H9 (cell line): ENCODE measurements at regions not wholly inside any gene's neighbourhood (a gene's known extent, or its start where the extent isn't known, plus 50 kb on each side); places are given as distances from the start of the nearest gene placed in this dataset.

Source experiments
- DNase-seq: peaks from one replicate; pipeline ENCODE4 v3.0.0-alpha.2; 2017
- H2AFZ ChIP-seq: one replicate; pipeline ENCODE4 v1.6.1; 2013; ENCODE audit warnings: mild to moderate bottlenecking, low read length, control low read depth, moderate library complexity
- H2AK5ac ChIP-seq: 2 replicates; pipeline ENCODE4 v1.6.1; 2013; ENCODE audit warnings: low read length, control low read depth, mixed read lengths; ENCODE audit not compliant: insufficient read length
- H2BK120ac ChIP-seq: one replicate; pipeline ENCODE4 v1.6.1; 2013; ENCODE audit warnings: low read depth, mild to moderate bottlenecking, low read length, control low read depth, inconsistent platforms; ENCODE audit not compliant: poor library complexity, severe bottlenecking
- H2BK12ac ChIP-seq: 2 replicates; pipeline ENCODE4 v1.6.1; 2013; ENCODE audit warnings: low read length, control low read depth, mixed read lengths, low read depth; ENCODE audit not compliant: insufficient read length
- H2BK15ac ChIP-seq: 2 replicates; pipeline ENCODE4 v1.6.1; 2013; ENCODE audit warnings: low read depth, low read length, control low read depth
- H2BK20ac ChIP-seq: one replicate; pipeline ENCODE4 v1.6.1; 2013; ENCODE audit warnings: low read depth, mild to moderate bottlenecking, low read length, control low read depth, inconsistent platforms; ENCODE audit not compliant: poor library complexity, severe bottlenecking
- H2BK5ac ChIP-seq: 2 replicates; pipeline ENCODE4 v1.6.1; 2013; ENCODE audit warnings: low read length, control low read depth, mixed read lengths; ENCODE audit not compliant: insufficient read length
- H3K14ac ChIP-seq: 2 replicates; pipeline ENCODE4 v1.6.1; 2013; ENCODE audit warnings: low read length, control low read depth; ENCODE audit not compliant: insufficient read depth
- H3K18ac ChIP-seq: 2 replicates; pipeline ENCODE4 v1.6.1; 2013; ENCODE audit warnings: low read depth, mild to moderate bottlenecking, mixed read lengths, low read length, control low read depth; ENCODE audit not compliant: insufficient read length
- H3K23ac ChIP-seq: 2 replicates; pipeline ENCODE4 v1.6.1; 2013; ENCODE audit warnings: low read length, control low read depth, mixed read lengths, low read depth; ENCODE audit not compliant: insufficient read length
- H3K23me2 ChIP-seq: 2 replicates; pipeline ENCODE4 v1.6.1; 2013; ENCODE audit warnings: low read depth, mild to moderate bottlenecking, mixed read lengths, low read length, control low read depth; ENCODE audit not compliant: insufficient read length, poor library complexity, severe bottlenecking
- H3K27ac ChIP-seq: 2 replicates; pipeline ENCODE4 v1.5.1; 2013; ENCODE audit warnings: low read length, control low read depth, mixed read lengths, low read depth; ENCODE audit not compliant: insufficient read length
- H3K27me3 ChIP-seq: 2 replicates; pipeline ENCODE4 v1.6.1; 2013; ENCODE audit warnings: low read length, control low read depth, inconsistent platforms; ENCODE audit not compliant: insufficient read depth
- H3K4ac ChIP-seq: 2 replicates; pipeline ENCODE4 v1.6.1; 2013; ENCODE audit warnings: low read depth, mild to moderate bottlenecking, control low read depth, inconsistent platforms, low read length, moderate library complexity
- H3K4me1 ChIP-seq: 2 replicates; pipeline ENCODE4 v1.6.1; 2013; ENCODE audit warnings: low read length, control low read depth, inconsistent platforms; ENCODE audit not compliant: insufficient read depth
- H3K4me2 ChIP-seq: 2 replicates; pipeline ENCODE4 v1.6.1; 2013; ENCODE audit warnings: low read length, control low read depth, mixed read lengths; ENCODE audit not compliant: insufficient read length, insufficient read depth
- H3K56ac ChIP-seq: 2 replicates; pipeline ENCODE4 v1.6.1; 2013; ENCODE audit warnings: low read depth, mild to moderate bottlenecking, mixed read lengths, low read length, control low read depth; ENCODE audit not compliant: insufficient read length
- H3K79me1 ChIP-seq: 2 replicates; pipeline ENCODE4 v1.6.1; 2013; ENCODE audit warnings: low read depth, mild to moderate bottlenecking, moderate library complexity, low read length, control low read depth, inconsistent platforms; ENCODE audit not compliant: insufficient read depth, poor library complexity, severe bottlenecking
- H3K79me2 ChIP-seq: 2 replicates; pipeline ENCODE4 v1.6.1; 2013; ENCODE audit warnings: low read length, control low read depth, inconsistent platforms; ENCODE audit not compliant: insufficient read depth
- H3K9ac ChIP-seq: 2 replicates; pipeline ENCODE4 v1.6.1; 2013; ENCODE audit warnings: low read length, control low read depth, mixed read lengths; ENCODE audit not compliant: insufficient read length; ENCODE audit errors: extremely low read depth
- H3K9me3 ChIP-seq: one replicate; pipeline ENCODE4 v1.6.1; 2013; ENCODE audit warnings: low read depth, low read length, inconsistent platforms; ENCODE audit not compliant: control insufficient read depth
- H3T11ph ChIP-seq: one replicate; pipeline ENCODE4 v1.6.1; 2013; ENCODE audit warnings: mild to moderate bottlenecking, low read length, control low read depth, inconsistent platforms
- H4K20me1 ChIP-seq: one replicate; pipeline ENCODE4 v1.6.1; 2013; ENCODE audit not compliant: control insufficient read depth, insufficient read length, insufficient read depth
- H4K5ac ChIP-seq: 2 replicates; pipeline ENCODE4 v1.6.1; 2013; ENCODE audit warnings: low read depth, mild to moderate bottlenecking, mixed read lengths, low read length, control low read depth; ENCODE audit not compliant: insufficient read length
- H4K8ac ChIP-seq: replicated peaks from 2 replicates; pipeline ENCODE4 v1.6.1; 2013; ENCODE audit warnings: low read length, control low read depth, mixed read lengths, low read depth; ENCODE audit not compliant: insufficient read length
- H4K91ac ChIP-seq: 2 replicates; pipeline ENCODE4 v1.6.1; 2013; ENCODE audit warnings: low read depth, mild to moderate bottlenecking, moderate library complexity, mixed read lengths, low read length, control low read depth; ENCODE audit not compliant: insufficient read length
- H3K27ac Mint-ChIP-seq, 3 experiments: 2 replicates in 2 of 3; 3 replicates in 1 of 3; pipeline ENCODE4 v1.8.0; 2020 to 2021; ENCODE audit warnings: mixed read lengths in 3 of 3, mild to moderate bottlenecking in 1 of 3, moderate library complexity in 1 of 3
- H3K27me3 Mint-ChIP-seq: 2 replicates; pipeline ENCODE4 v1.8.0; 2021; ENCODE audit warnings: low read depth, mild to moderate bottlenecking, moderate library complexity, mixed read lengths
- H3K36me3 Mint-ChIP-seq, 3 experiments: 2 replicates in 2 of 3; 3 replicates in 1 of 3; pipeline ENCODE4 v1.8.0; 2020 to 2021; ENCODE audit warnings: low read depth in 3 of 3, mixed read lengths in 3 of 3; ENCODE audit not compliant: insufficient read depth in 1 of 3
- H3K4me1 Mint-ChIP-seq, 2 experiments: 2 replicates each; pipeline ENCODE4 v1.8.0; 2020; ENCODE audit warnings: mixed read lengths in 2 of 2
- H3K4me3 Mint-ChIP-seq, 2 experiments: 2 replicates in 1 of 2; 3 replicates in 1 of 2; pipeline ENCODE4 v1.8.0; 2020 to 2021; ENCODE audit warnings: mild to moderate bottlenecking in 2 of 2, mixed read lengths in 2 of 2, moderate library complexity in 1 of 2
- H3K9me3 Mint-ChIP-seq, 2 experiments: 2 replicates in 1 of 2; 3 replicates in 1 of 2; pipeline ENCODE4 v1.8.0; 2020; ENCODE audit warnings: mild to moderate bottlenecking in 2 of 2, mixed read lengths in 2 of 2, moderate library complexity in 1 of 2
- CTCF ChIP-seq: fragments of 200-600 bp; sonication (generic); conservative IDR thresholded peaks from 3 replicates; pipeline ENCODE4 v1.8.0; 2021; ENCODE audit warnings: antibody characterized with exemption, mild to moderate bottlenecking
- WGBS: extraction: QIAGEN DNeasy Blood & Tissue Kit; methylation state at CpG from one replicate; pipeline ENCODE4 v1.1.7; 2013; ENCODE audit warnings: missing lambda C conversion rate, low lambda C conversion rate, mixed read lengths; ENCODE audit not compliant: insufficient read length; ENCODE audit errors: extremely low coverage; 5-methylcytosine and 5-hydroxymethylcytosine counted together

- Mint-ChIP-seq H3K27ac (no peak overlapping the region), H3K4me1 (peaks cover 20 to 40% of the 10 kb centered on the region in 2 experiments), H3K4me3 (no peak overlapping the region), H3K27me3 (peaks cover 1% of the 10 kb centered on the region), H3K36me3 (peaks cover 1 to 7% (median 2%) of the 10 kb centered on the region in 3 experiments), H3K9me3 (peaks cover 9 to 10% of the 10 kb centered on the region in 2 experiments; a peak in 4 of 5 replicates)
- no peaks in the 10 kb centered on the region; the same call in 1 of the 2 replicates for H3K4me1 ChIP-seq
- no peak overlapping the region; the same call in 1 of the 2 replicates for H3K14ac ChIP-seq
- H3K27ac ChIP-seq = no peak overlapping the region
- peak overlapping the region; percentile 5 for H4K8ac ChIP-seq
- H2BK120ac ChIP-seq = no peak overlapping the region
- H3K23ac ChIP-seq = no peak overlapping the region
- no peaks in the 10 kb centered on the region for H3K79me1 ChIP-seq
- no peak overlapping the region for H3K4me2 ChIP-seq
- H3K18ac ChIP-seq = no peak overlapping the region
- H3K27me3 ChIP-seq = no peaks in the 10 kb centered on the region
- no peak overlapping the region for H2AFZ ChIP-seq
- no peak overlapping the region for H2BK5ac ChIP-seq
- H3K56ac ChIP-seq = no peak overlapping the region
- peaks cover 4% of the 10 kb centered on the region for H3K9me3 ChIP-seq
- H2BK15ac ChIP-seq = no peak overlapping the region
- no peak overlapping the region for H3K4ac ChIP-seq
- no peak overlapping the region for H3K9ac ChIP-seq
- no peak overlapping the region for H2BK20ac ChIP-seq
- no peaks in the 10 kb centered on the region for H3K79me2 ChIP-seq
- H4K91ac ChIP-seq = no peak overlapping the region
- H3T11ph ChIP-seq = no peak overlapping the region
- WGBS = no CpG with 5 or more reads among the region's 26 CpGs
- H4K5ac ChIP-seq = no peak overlapping the region
- TF ChIP-seq CTCF = no peak
- no peaks in the 10 kb centered on the region for H4K20me1 ChIP-seq
- no peak overlapping the region for H2AK5ac ChIP-seq
- H3K23me2 ChIP-seq = no peaks in the 10 kb centered on the region
- no peak for DNase-seq
- H2BK12ac ChIP-seq = no peak overlapping the region
These were observed 276.3 kb upstream of the SALL3 start for GRCh38 chr18:78703291-78703690.
